Lung (tissue), 11 donors: ENCODE measurements at regions not wholly inside any gene's neighbourhood (a gene's known extent, or its start where the extent isn't known, plus 50 kb on each side); places are given as distances from the start of the nearest gene placed in this dataset.

ENCODE experiments used
- ATAC-seq: fragments of 200-7000 bp; cut with Tn5 transposase; one replicate; pipeline ENCODE4 v1.9.1; 2020; ENCODE audit warnings: moderate number of reproducible peaks; ENCODE audit not compliant: insufficient read depth, low FRiP score
- DNase-seq, 3 donors: peaks; one replicate each; pipeline ENCODE4 v3.0.0-alpha.2; 2013 to 2017
- H3K27ac ChIP-seq, 2 donors: one replicate each; pipeline ENCODE4 v1.5.1; 2013; ENCODE audit warnings: mild to moderate bottlenecking in 2 of 2, moderate library complexity in 2 of 2, control low read depth in 1 of 2, inconsistent platforms in 1 of 2, low read depth in 1 of 2, low read length in 1 of 2
- H3K27me3 ChIP-seq, 3 donors: one replicate each; pipeline ENCODE4 v1.5.1; 2013; ENCODE audit warnings: low read length in 2 of 3; ENCODE audit not compliant: control insufficient read depth in 3 of 3, insufficient read depth in 3 of 3
- H3K36me3 ChIP-seq, 4 donors: one replicate each; pipeline ENCODE4 v1.5.1; 2013; ENCODE audit warnings: low read length in 4 of 4, mild to moderate bottlenecking in 1 of 4, moderate library complexity in 1 of 4; ENCODE audit not compliant: control insufficient read depth in 4 of 4, insufficient read depth in 4 of 4
- H3K4me1 ChIP-seq, 5 donors: one replicate each; pipeline ENCODE4 v1.5.1; 2013; ENCODE audit warnings: low read length in 5 of 5, mild to moderate bottlenecking in 2 of 5, moderate library complexity in 1 of 5; ENCODE audit not compliant: control insufficient read depth in 5 of 5, insufficient read depth in 5 of 5
- H3K4me3 ChIP-seq: one replicate; pipeline ENCODE4 v1.5.1; 2013; ENCODE audit warnings: mild to moderate bottlenecking, control low read depth, moderate library complexity
- H3K9ac ChIP-seq, 2 donors: one replicate each; pipeline ENCODE4 v1.5.1; 2013; ENCODE audit warnings: low read length in 2 of 2, control low read depth in 1 of 2; ENCODE audit not compliant: insufficient read depth in 1 of 2
- H3K9me3 ChIP-seq, 4 donors: one replicate each; pipeline ENCODE4 v1.5.1; 2013; ENCODE audit warnings: low read length in 3 of 4, mild to moderate bottlenecking in 1 of 4, moderate library complexity in 1 of 4; ENCODE audit not compliant: control insufficient read depth in 4 of 4, insufficient read depth in 3 of 4
- WGBS, 2 donors: extraction: QIAGEN DNeasy Blood & Tissue Kit; methylation state at CpG; one replicate each; pipeline ENCODE4 v1.1.7; 2013; 5-methylcytosine and 5-hydroxymethylcytosine counted together
- TF ChIP-seq, protein P1 (sequence below): IDR thresholded peaks from 2 replicates; pipeline ENCODE4 v1.5.1; 2012; ENCODE audit warnings: mild to moderate bottlenecking; ENCODE audit errors: control extremely low read depth, extremely low read depth
- donor health status: control.
- donor health status: control.
- donor health status: Bipolar disorder and iron deficiency.
- donor health status: healthy.
- donor health status: DM: yes; HTN: yes; CAD: no.

- Histone ChIP-seq H3K9ac (no peak overlapping the region), H3K9me3 (peaks cover 0 to 2% (median 0%) of the 10 kb centered on the region in 4 donors), H3K27me3 (no peaks in the 10 kb centered on the region), H3K27ac (no peak overlapping the region), H3K4me1 (peaks cover 0 to 12% (median 0%) of the 10 kb centered on the region in 5 donors), H3K4me3 (no peak overlapping the region), H3K36me3 (no peaks in the 10 kb centered on the region)
- WGBS, 2 donors = 83 to 87% methylated on average over 4 of the region's 4 CpGs
- TF ChIP-seq, protein P1, sequence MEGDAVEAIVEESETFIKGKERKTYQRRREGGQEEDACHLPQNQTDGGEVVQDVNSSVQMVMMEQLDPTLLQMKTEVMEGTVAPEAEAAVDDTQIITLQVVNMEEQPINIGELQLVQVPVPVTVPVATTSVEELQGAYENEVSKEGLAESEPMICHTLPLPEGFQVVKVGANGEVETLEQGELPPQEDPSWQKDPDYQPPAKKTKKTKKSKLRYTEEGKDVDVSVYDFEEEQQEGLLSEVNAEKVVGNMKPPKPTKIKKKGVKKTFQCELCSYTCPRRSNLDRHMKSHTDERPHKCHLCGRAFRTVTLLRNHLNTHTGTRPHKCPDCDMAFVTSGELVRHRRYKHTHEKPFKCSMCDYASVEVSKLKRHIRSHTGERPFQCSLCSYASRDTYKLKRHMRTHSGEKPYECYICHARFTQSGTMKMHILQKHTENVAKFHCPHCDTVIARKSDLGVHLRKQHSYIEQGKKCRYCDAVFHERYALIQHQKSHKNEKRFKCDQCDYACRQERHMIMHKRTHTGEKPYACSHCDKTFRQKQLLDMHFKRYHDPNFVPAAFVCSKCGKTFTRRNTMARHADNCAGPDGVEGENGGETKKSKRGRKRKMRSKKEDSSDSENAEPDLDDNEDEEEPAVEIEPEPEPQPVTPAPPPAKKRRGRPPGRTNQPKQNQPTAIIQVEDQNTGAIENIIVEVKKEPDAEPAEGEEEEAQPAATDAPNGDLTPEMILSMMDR = no peak
- no peak for ATAC-seq
- DNase-seq = no peak
These were observed 67.0 kb upstream of the DAB2IP start for GRCh38 chr9:121584421-121584820.

DNA sequence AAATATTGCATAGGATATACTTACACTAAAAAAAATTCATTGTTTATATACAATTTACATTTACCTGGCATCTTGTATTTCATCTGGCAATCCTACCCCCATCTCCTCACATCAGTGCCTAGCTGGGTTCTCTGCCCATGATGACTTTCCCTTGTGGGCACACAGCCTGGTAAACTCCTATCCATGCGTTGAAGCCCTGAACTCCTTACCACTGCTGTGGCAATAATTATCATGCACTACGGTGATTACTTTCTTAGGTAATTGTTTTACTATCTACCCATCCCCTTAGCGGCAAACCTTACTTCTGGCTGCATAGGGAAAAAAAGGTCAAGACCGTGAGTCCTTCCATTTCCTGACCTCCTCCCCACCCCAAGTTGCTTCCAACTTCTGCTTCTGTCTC lies 63.6 kb upstream of the DAB2IP start:
- 88 to 89% methylated on average over 4 of the region's 4 CpGs for WGBS, 2 donors
- ATAC-seq (no peak), DNase-seq (no peak)
- TF ChIP-seq, protein P1 = no peak
- Histone ChIP-seq H3K36me3 (no peaks in the 10 kb centered on the region), H3K4me1 (no peaks in the 10 kb centered on the region), H3K27me3 (no peaks in the 10 kb centered on the region), H3K27ac (no peak overlapping the region), H3K9me3 (peaks cover 0 to 2% (median 0%) of the 10 kb centered on the region in 4 donors), H3K4me3 (no peak overlapping the region), H3K9ac (no peak overlapping the region)

DNA sequence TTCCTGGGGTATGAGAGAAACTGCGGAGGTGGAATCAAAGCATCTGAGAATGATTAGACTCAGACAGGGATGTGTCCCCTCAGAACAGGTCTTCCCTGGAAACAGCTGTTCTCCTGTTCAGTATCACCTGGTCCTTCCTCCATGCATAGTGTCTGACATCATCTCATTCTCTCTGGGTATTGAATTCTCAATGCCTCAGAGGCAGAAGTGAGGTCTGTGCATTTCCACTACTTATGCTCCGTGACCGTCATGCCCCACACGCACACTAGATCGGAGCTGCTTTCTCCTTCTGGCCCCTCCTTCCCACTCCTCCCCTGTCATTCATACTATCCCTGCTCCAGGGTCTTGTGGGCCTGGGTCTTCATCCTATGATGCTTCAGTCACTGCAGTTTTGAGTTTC lies 61.4 kb upstream of the DAB2IP start:
- H3K27ac ChIP-seq = no peak overlapping the region
- no peak overlapping the region for H3K4me3 ChIP-seq
- no peaks in the 10 kb centered on the region for H3K27me3 ChIP-seq
- WGBS, 2 donors = 89 to 98% methylated on average over 5 of the region's 5 CpGs
- H3K9ac ChIP-seq = no peak overlapping the region
- H3K4me1 ChIP-seq = no peaks in the 10 kb centered on the region
- no peaks in the 10 kb centered on the region for H3K36me3 ChIP-seq
- TF ChIP-seq, protein P1 = no peak
- DNase-seq (no peak), ATAC-seq (no peak)
- H3K9me3 ChIP-seq = peaks cover 0 to 2% (median 0%) of the 10 kb centered on the region in 4 donors

GRCh38 chr9:121592265-121592664 lies 59.2 kb upstream of the DAB2IP start:
- DNase-seq = no peak
- Histone ChIP-seq H3K4me3 (no peak overlapping the region), H3K36me3 (no peaks in the 10 kb centered on the region), H3K9ac (no peak overlapping the region), H3K9me3 (peaks cover 0 to 2% (median 0%) of the 10 kb centered on the region in 4 donors), H3K4me1 (no peaks in the 10 kb centered on the region), H3K27ac (no peak overlapping the region), H3K27me3 (no peaks in the 10 kb centered on the region)
- TF ChIP-seq, protein P1 = no peak
- 85 to 90% methylated on average over 2 of the region's 2 CpGs for WGBS, 2 donors
- ATAC-seq = no peak
